Keratinocyte (primary cell): ENCODE measurements at regions not wholly inside any gene's neighbourhood (a gene's known extent, or its start where the extent isn't known, plus 50 kb on each side); places are given as distances from the start of the nearest gene placed in this dataset.
"Not testable (repeated sequence)": the region's sequence is repeated elsewhere in the genome, so short reads cannot be mapped to it uniquely, and the experiment has no call there.

Source experiments
- EZH2 ChIP-seq: IDR thresholded peaks from one replicate; pipeline ENCODE4 v1.6.1; 2012; ENCODE audit warnings: inconsistent platforms, mild to moderate bottlenecking, low read length, moderate library complexity
- TF ChIP-seq, protein P1 (sequence below), 3 experiments: IDR thresholded peaks in 1 of 3; conservative IDR thresholded peaks in 1 of 3; optimal IDR thresholded peaks in 1 of 3; 2 replicates in 2 of 3; 3 replicates in 1 of 3; pipeline versions ENCODE3 to v1.5.1; 2011; ENCODE audit warnings: low read length in 3 of 3, mild to moderate bottlenecking in 3 of 3, moderate library complexity in 2 of 3, control low read depth in 1 of 3, inconsistent platforms in 1 of 3; ENCODE audit not compliant: insufficient read depth in 2 of 3; ENCODE audit errors: extremely low read depth in 1 of 3

DNA sequence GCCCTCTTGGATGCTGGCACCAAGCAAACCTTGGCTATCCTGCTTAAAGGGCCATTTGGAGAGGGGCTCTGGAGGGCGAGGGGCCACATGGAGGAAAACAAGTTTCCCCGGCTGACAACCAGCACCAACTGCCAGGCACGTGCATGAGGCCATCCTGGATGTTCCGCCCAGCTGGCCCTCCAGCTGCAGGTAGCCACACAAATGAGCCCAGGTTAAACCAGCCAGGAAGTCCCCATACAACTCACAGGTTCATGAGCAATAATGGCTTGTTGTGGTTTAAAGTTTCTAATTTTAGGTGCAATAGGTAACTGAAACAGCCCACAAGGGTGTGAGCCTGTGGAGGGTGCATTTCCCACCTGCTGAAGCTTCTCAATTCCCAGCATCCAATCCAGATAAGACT, 93.6 kb downstream of the ALG1L2 start:
- TF ChIP-seq, protein P1, sequence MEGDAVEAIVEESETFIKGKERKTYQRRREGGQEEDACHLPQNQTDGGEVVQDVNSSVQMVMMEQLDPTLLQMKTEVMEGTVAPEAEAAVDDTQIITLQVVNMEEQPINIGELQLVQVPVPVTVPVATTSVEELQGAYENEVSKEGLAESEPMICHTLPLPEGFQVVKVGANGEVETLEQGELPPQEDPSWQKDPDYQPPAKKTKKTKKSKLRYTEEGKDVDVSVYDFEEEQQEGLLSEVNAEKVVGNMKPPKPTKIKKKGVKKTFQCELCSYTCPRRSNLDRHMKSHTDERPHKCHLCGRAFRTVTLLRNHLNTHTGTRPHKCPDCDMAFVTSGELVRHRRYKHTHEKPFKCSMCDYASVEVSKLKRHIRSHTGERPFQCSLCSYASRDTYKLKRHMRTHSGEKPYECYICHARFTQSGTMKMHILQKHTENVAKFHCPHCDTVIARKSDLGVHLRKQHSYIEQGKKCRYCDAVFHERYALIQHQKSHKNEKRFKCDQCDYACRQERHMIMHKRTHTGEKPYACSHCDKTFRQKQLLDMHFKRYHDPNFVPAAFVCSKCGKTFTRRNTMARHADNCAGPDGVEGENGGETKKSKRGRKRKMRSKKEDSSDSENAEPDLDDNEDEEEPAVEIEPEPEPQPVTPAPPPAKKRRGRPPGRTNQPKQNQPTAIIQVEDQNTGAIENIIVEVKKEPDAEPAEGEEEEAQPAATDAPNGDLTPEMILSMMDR (optimal IDR thresholded peaks at IDR 0.05 in 1 of 3, IDR thresholded peaks at IDR 0.05 in 1 of 3, conservative IDR thresholded peaks at IDR 0.05 in 1 of 3; ENCODE audit: extremely low read depth in 1 of 3, insufficient read depth in 2 of 3, low read length in 3 of 3) = not testable (repeated sequence)
- not testable (repeated sequence) for TF ChIP-seq EZH2
